ENCODE measurements at regions not wholly inside any gene's neighbourhood (a gene's known extent, or its start where the extent isn't known, plus 50 kb on each side); places are given as distances from the start of the nearest gene placed in this dataset.

DNA sequence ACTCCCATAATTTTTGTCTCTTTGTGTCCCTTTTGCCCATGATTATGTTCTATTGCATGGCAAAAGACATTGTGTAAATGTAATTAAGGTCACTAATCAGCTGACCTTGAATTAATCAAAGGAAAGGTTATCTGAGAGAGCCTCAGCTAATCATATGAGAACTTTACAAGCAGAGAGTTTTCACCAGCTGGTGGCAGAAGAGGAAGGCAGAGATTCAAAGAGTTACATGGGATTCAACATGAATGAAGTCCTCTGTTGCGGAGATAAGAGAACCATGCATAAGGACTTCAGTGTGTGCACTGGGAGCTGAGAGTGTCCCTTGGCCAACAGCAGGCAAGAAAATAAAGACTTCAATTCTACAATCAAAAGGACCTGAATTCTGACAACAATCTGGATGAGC, 494.1 kb upstream of the ARID1B start:
- TF ChIP-seq POLR2A (IDR thresholded peaks at IDR 0.05; ENCODE audit: low read length) (no peak), GATA1 (IDR thresholded peaks at IDR 0.05; ENCODE audit: low read depth, low read length) (no peak)
